GM12878 (cell line): ENCODE measurements at regions not wholly inside any gene's neighbourhood (a gene's known extent, or its start where the extent isn't known, plus 50 kb on each side); places are given as distances from the start of the nearest gene placed in this dataset.

Source experiments
- ATAC-seq: fragments of 200-7000 bp; cut with Tn5 transposase; 3 replicates; pipeline ENCODE4 v1.9.1; 2020; ENCODE audit warnings: mild to moderate bottlenecking, moderate library complexity
- BruUV-seq: library from RNA; stranded (reverse); fragments of 400-500 nt; replicated peaks from 2 replicates; lab custom pipeline; 2021; lab: Mats Ljungman, UMichigan
- CTCF ChIA-PET: fragments of 300-600 bp; sonication (Branson Sonifier 250); formaldehyde crosslinking; extraction: SDS; loops from one replicate; lab custom pipeline; 2021; ENCODE audit warnings: inconsistent platforms; lab: Yijun Ruan, JAX
- POLR2A ChIA-PET: fragments of 350-600 bp; formaldehyde crosslinking; extraction: SDS; loops from one replicate; lab custom pipeline; 2021; ENCODE audit warnings: inconsistent platforms; lab: Charles Lee
- RAD21 ChIA-PET: fragments of 300-600 bp; sonication (Branson Sonifier 250); formaldehyde crosslinking; loops from one replicate; lab custom pipeline; 2023; ENCODE audit warnings: antibody characterized with exemption; ENCODE audit not compliant: unreplicated experiment; lab: Charles Lee
- SMC1A ChIA-PET: fragments of 300-600 bp; sonication (Branson Sonifier 250); formaldehyde crosslinking; loops from one replicate; lab custom pipeline; 2023; ENCODE audit not compliant: unreplicated experiment, uncharacterized antibody; lab: Charles Lee
- DNase-seq: peaks from one replicate; pipeline ENCODE4 v3.0.0-alpha.2; 2011; ENCODE audit warnings: low read depth, low spot score
- FAIRE-seq: peaks from 3 replicates; lab custom pipeline; 2011; peaks lifted over from hg19 to GRCh38; lab: Jason Lieb, UNC
- H2AFZ ChIP-seq: 2 replicates; pipeline ENCODE4 v1.6.0; 2011; ENCODE audit warnings: low read depth, low read length, control low read depth; ENCODE audit not compliant: control insufficient read depth
- H3K27ac ChIP-seq: 2 replicates; pipeline ENCODE4 v1.5.1; 2011; ENCODE audit warnings: control low read depth; ENCODE audit not compliant: control insufficient read depth, insufficient read depth
- H3K27me3 ChIP-seq, 2 experiments: replicated peaks in 1 of 2; 2 replicates each; pipeline versions ENCODE4 v1.6.0 to v1.6.1; 2011; ENCODE audit warnings: low read length in 1 of 2; ENCODE audit not compliant: control insufficient read depth in 2 of 2, insufficient read depth in 2 of 2
- H3K36me3 ChIP-seq, 2 experiments: 2 replicates each; pipeline ENCODE4 v1.5.1; 2011; ENCODE audit warnings: low read length in 1 of 2; ENCODE audit not compliant: control insufficient read depth in 2 of 2, insufficient read depth in 2 of 2
- H3K4me1 ChIP-seq: 2 replicates; pipeline ENCODE4 v1.6.1; 2011; ENCODE audit warnings: mild to moderate bottlenecking, low read length, moderate library complexity, mixed read lengths; ENCODE audit not compliant: control insufficient read depth, insufficient read depth
- H3K4me2 ChIP-seq: 2 replicates; pipeline ENCODE4 v1.6.0; 2011; ENCODE audit warnings: control low read depth; ENCODE audit not compliant: control insufficient read depth, insufficient read depth
- H3K4me3 ChIP-seq: fragments of 200-600 bp; sonication (generic); 2 replicates; pipeline ENCODE4 v1.5.1; 2016
- H3K79me2 ChIP-seq: 2 replicates; pipeline ENCODE4 v1.6.0; 2011; ENCODE audit warnings: low read length; ENCODE audit not compliant: control insufficient read depth, insufficient read depth
- H3K9ac ChIP-seq: 2 replicates; pipeline ENCODE4 v1.8.0; 2011; ENCODE audit warnings: low read length, control low read depth, mixed read lengths; ENCODE audit not compliant: control insufficient read depth, insufficient read depth
- H3K9me3 ChIP-seq: replicated peaks from 3 replicates; pipeline ENCODE4 v1.5.1; 2011; ENCODE audit warnings: mild to moderate bottlenecking, low read length; ENCODE audit not compliant: control insufficient read depth, insufficient read depth
- H4K20me1 ChIP-seq: 2 replicates; pipeline ENCODE4 v1.6.0; 2011; ENCODE audit not compliant: control insufficient read depth, insufficient read depth
- EED ChIP-seq: sonication (generic); IDR thresholded peaks from 2 replicates; pipeline ENCODE4 v1.6.1; 2016; ENCODE audit warnings: antibody characterized with exemption, low read depth
- FOXM1 ChIP-seq: IDR thresholded peaks from 2 replicates; pipeline ENCODE4 v1.6.1; 2012; ENCODE audit warnings: low read depth, mild to moderate bottlenecking, inconsistent platforms, low read length, moderate library complexity
- JUND ChIP-seq: IDR thresholded peaks from 2 replicates; pipeline ENCODE4 v1.6.1; 2012; ENCODE audit warnings: low read depth, mild to moderate bottlenecking, low read length, improper control_type of control experiment, moderate library complexity
- POU2F2 ChIP-seq: IDR thresholded peaks from 3 replicates; pipeline ENCODE4 v1.6.1; 2011; ENCODE audit warnings: low read depth, mild to moderate bottlenecking, low read length, borderline replicate concordance
- ZNF24 ChIP-seq: fragments of 450-650 bp; IDR thresholded peaks from 2 replicates; pipeline ENCODE4 v1.6.1; 2017; ENCODE audit warnings: antibody characterized with exemption, mild to moderate bottlenecking
- WGBS: methylation state at CpG from one replicate; pipeline ENCODE4 v1.1.6; 2016; ENCODE audit warnings: low lambda C conversion rate; ENCODE audit not compliant: insufficient replicate concordance, insufficient coverage; ENCODE audit errors: missing lambda C conversion rate; 5-methylcytosine and 5-hydroxymethylcytosine counted together
- in situ Hi-C: fragments of 300-500 bp; cut with MboI; formaldehyde crosslinking; loops from 9 replicates; pipeline ENCODE4 v1.14.3; 2018; ENCODE audit warnings: mixed read lengths
- intact Hi-C: fragments of 100-400 bp; cut with micrococcal nuclease; formaldehyde crosslinking; loops from one replicate; pipeline ENCODE4 v1.14.2; 2022; ENCODE audit not compliant: unreplicated experiment
- TF ChIP-seq, protein P1 (sequence below): IDR thresholded peaks from 2 replicates; pipeline ENCODE4 v1.6.1; 2011; ENCODE audit warnings: borderline replicate concordance, low read depth, mild to moderate bottlenecking, moderate library complexity, mixed read lengths, low read length; ENCODE audit not compliant: insufficient read depth; ENCODE audit errors: extremely low read length
- TF ChIP-seq, protein P2 (sequence below): IDR thresholded peaks from 2 replicates; pipeline ENCODE4 v1.6.1; 2011; ENCODE audit warnings: mild to moderate bottlenecking, low read depth, low read length, moderate library complexity; ENCODE audit not compliant: insufficient replicate concordance

GRCh38 chr13:104246955-104247354 lies 1180.7 kb upstream of the SLC10A2 start:
- H3K9ac ChIP-seq = no peak overlapping the region
- intact Hi-C loops = no loop called here
- POLR2A ChIA-PET = no interaction called here
- no peaks in the 10 kb centered on the region for H4K20me1 ChIP-seq
- RAD21 ChIA-PET = no interaction called here
- no peak for TF ChIP-seq FOXM1
- no peaks in the 10 kb centered on the region for H3K36me3 ChIP-seq
- SMC1A ChIA-PET = interaction anchor here (0.6 to 1.0 kb wide), 3 partner anchors 10 to 19 kb away, joined by 3 to 4 read pairs (median 3); no protein-coding TSS in a partner anchor
- in situ Hi-C loops = no loop called here
- no peak overlapping the region for H3K4me3 ChIP-seq
- H2AFZ ChIP-seq = no peak overlapping the region
- CTCF ChIA-PET = no interaction called here
- no peak for FAIRE-seq
- no peak for DNase-seq
- H3K27ac ChIP-seq = no peak overlapping the region
- no TSS peak for BruUV-seq
- ATAC-seq = no peak
- no peaks in the 10 kb centered on the region for H3K79me2 ChIP-seq
- no peak overlapping the region for H3K4me2 ChIP-seq
- H3K9me3 ChIP-seq = no peaks in the 10 kb centered on the region
- H3K4me1 ChIP-seq = no peaks in the 10 kb centered on the region
- H3K27me3 ChIP-seq = no peaks in the 10 kb centered on the region

DNA sequence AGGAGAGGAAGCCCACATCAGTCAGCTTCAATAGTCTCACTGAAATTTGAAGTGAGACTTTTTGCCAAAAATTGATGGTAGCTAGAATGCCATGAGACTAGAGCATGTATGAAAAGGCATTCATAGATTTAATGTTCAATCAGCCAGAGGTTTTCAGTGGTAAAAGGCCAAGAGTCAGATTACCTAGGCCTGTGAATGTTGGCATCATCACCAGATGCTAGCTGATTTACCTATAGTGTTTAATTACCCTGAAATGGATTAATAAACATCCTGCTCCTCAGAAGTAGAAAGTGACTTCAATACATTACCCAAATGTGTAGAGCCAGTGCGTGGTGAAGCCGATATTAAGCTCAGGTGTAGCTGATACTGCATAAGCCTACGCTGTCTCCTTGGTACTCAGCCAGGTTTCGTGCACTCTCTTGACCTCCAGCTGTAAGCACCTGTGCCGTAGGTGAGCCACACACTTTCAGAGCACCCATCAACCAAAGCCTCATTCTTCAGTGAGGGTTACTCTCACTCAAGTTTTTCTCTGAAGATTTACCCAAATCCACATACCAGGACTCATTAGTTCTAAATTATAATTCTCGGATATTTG lies 1140.3 kb upstream of the SLC10A2 start:
- ChIA-PET POLR2A (no interaction called here), SMC1A (no interaction called here), CTCF (no interaction called here), RAD21 (no interaction called here)
- TF ChIP-seq ZNF24 (no peak), JUND (no peak), POU2F2 (no peak), EED (no peak)
- TF ChIP-seq, protein P1, sequence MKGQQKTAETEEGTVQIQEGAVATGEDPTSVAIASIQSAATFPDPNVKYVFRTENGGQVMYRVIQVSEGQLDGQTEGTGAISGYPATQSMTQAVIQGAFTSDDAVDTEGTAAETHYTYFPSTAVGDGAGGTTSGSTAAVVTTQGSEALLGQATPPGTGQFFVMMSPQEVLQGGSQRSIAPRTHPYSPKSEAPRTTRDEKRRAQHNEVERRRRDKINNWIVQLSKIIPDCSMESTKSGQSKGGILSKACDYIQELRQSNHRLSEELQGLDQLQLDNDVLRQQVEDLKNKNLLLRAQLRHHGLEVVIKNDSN = no peak
- TF ChIP-seq, protein P2, sequence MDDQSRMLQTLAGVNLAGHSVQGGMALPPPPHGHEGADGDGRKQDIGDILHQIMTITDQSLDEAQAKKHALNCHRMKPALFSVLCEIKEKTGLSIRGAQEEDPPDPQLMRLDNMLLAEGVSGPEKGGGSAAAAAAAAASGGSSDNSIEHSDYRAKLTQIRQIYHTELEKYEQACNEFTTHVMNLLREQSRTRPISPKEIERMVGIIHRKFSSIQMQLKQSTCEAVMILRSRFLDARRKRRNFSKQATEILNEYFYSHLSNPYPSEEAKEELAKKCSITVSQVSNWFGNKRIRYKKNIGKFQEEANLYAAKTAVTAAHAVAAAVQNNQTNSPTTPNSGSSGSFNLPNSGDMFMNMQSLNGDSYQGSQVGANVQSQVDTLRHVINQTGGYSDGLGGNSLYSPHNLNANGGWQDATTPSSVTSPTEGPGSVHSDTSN = no peak
- H3K36me3 ChIP-seq = no peaks in the 10 kb centered on the region
- in situ Hi-C loops = no loop called here
- H3K4me3 ChIP-seq = no peak overlapping the region
- H3K4me2 ChIP-seq = no peak overlapping the region
- no peaks in the 10 kb centered on the region for H3K4me1 ChIP-seq
- no peaks in the 10 kb centered on the region for H3K27me3 ChIP-seq
- H3K27ac ChIP-seq = no peak overlapping the region
- WGBS = 12% methylated on average over 6 of the region's 6 CpGs
- intact Hi-C loops = no loop called here
- no TSS peak for BruUV-seq
- no peak overlapping the region for H3K9ac ChIP-seq
- DNase-seq = no peak
- H3K9me3 ChIP-seq = no peaks in the 10 kb centered on the region
- no peaks in the 10 kb centered on the region for H3K79me2 ChIP-seq
- no peak for FAIRE-seq
- H4K20me1 ChIP-seq = no peaks in the 10 kb centered on the region
- no peak overlapping the region for H2AFZ ChIP-seq
- no peak for ATAC-seq
